ENCODE measurements at regions not wholly inside any gene's neighbourhood (a gene's known extent, or its start where the extent isn't known, plus 50 kb on each side); places are given as distances from the start of the nearest gene placed in this dataset.

- POLR2A ChIA-PET, result no interaction called here
- peak in 2 of 3 donors; percentile 59 to 68 for DNase-seq
Observed at GRCh38 chr18:68623342-68623741, 91.6 kb downstream of the TMX3 start.

GRCh38 chr18:68611311-68611710 is 103.6 kb downstream of the TMX3 start:
- no peaks in the 10 kb centered on the region for H3K36me3 ChIP-seq (ENCODE audit: control insufficient read depth in 4 of 4, insufficient read depth in 4 of 4, low read length in 3 of 4)
- ChIA-PET CTCF (no interaction called here), POLR2A (no interaction called here)
- H3K9me3 ChIP-seq (ENCODE audit: control extremely low read depth in 1 of 5, control insufficient read depth in 4 of 5, insufficient read depth in 2 of 5, low read depth in 1 of 5, low read length in 4 of 5), result no peaks in the 10 kb centered on the region
- DNase-seq, result no peak
- H3K27me3 ChIP-seq (replicated peaks in 2 of 5; ENCODE audit: control insufficient read depth in 4 of 5, insufficient read depth in 5 of 5, low read length in 4 of 5), result peaks cover 0 to 7% (median 0%) of the 10 kb centered on the region in 5 experiments
- 96% methylated on average over 4 of the region's 4 CpGs for WGBS (ENCODE audit: insufficient coverage)
- H3K27ac ChIP-seq (ENCODE audit: insufficient read depth in 1 of 2, low read depth in 1 of 2, low read length in 2 of 2, poor library complexity in 1 of 2, severe bottlenecking in 2 of 2), result no peak overlapping the region
- no peaks in the 10 kb centered on the region for H3K4me1 ChIP-seq (ENCODE audit: control extremely low read depth in 1 of 4, control insufficient read depth in 4 of 4, insufficient read depth in 4 of 4, low read length in 3 of 4)
- no peak overlapping the region for H3K4me3 ChIP-seq (ENCODE audit: control insufficient read depth in 1 of 7, extremely low read depth in 1 of 7, insufficient read depth in 4 of 7, low read depth in 2 of 7, low read length in 6 of 7)

More at GRCh38 chr18:68623342-68623741, 91.6 kb downstream of the TMX3 start:
- Histone ChIP-seq H3K9me3 (ENCODE audit: control extremely low read depth in 1 of 5, control insufficient read depth in 4 of 5, insufficient read depth in 2 of 5, low read depth in 1 of 5, low read length in 4 of 5) (no peaks in the 10 kb centered on the region), H3K36me3 (ENCODE audit: control insufficient read depth in 4 of 4, insufficient read depth in 4 of 4, low read length in 3 of 4) (no peaks in the 10 kb centered on the region), H3K27ac (ENCODE audit: insufficient read depth in 1 of 2, low read depth in 1 of 2, low read length in 2 of 2, poor library complexity in 1 of 2, severe bottlenecking in 2 of 2) (no peak overlapping the region), H3K27me3 (replicated peaks in 2 of 5; ENCODE audit: control insufficient read depth in 4 of 5, insufficient read depth in 5 of 5, low read length in 4 of 5) (peaks cover 0 to 2% (median 0%) of the 10 kb centered on the region in 5 experiments), H3K4me3 (ENCODE audit: control insufficient read depth in 1 of 7, extremely low read depth in 1 of 7, insufficient read depth in 4 of 7, low read depth in 2 of 7, low read length in 6 of 7) (no peak overlapping the region), H3K4me1 (ENCODE audit: control extremely low read depth in 1 of 4, control insufficient read depth in 4 of 4, insufficient read depth in 4 of 4, low read length in 3 of 4) (no peaks in the 10 kb centered on the region)
- 0% methylated on average over 1 of the region's 3 CpGs for WGBS (ENCODE audit: insufficient coverage)
- CTCF ChIA-PET, result interaction anchor here (1.1 kb wide), 1 partner anchor 9 kb away, joined by 3 read pairs; no protein-coding TSS in a partner anchor

GRCh38 chr18:68608851-68609490 is 105.9 kb downstream of the TMX3 start:
- ChIA-PET CTCF (no interaction called here), POLR2A (no interaction called here)
- no peaks in the 10 kb centered on the region for H3K36me3 ChIP-seq (ENCODE audit: control insufficient read depth in 4 of 4, insufficient read depth in 4 of 4, low read length in 3 of 4)
- no peak for DNase-seq
- no peaks in the 10 kb centered on the region for H3K4me1 ChIP-seq (ENCODE audit: control extremely low read depth in 1 of 4, control insufficient read depth in 4 of 4, insufficient read depth in 4 of 4, low read length in 3 of 4)
- H3K4me3 ChIP-seq (ENCODE audit: control insufficient read depth in 1 of 7, extremely low read depth in 1 of 7, insufficient read depth in 4 of 7, low read depth in 2 of 7, low read length in 6 of 7), result no peak overlapping the region
- no peak overlapping the region for H3K27ac ChIP-seq (ENCODE audit: insufficient read depth in 1 of 2, low read depth in 1 of 2, low read length in 2 of 2, poor library complexity in 1 of 2, severe bottlenecking in 2 of 2)
- 100% methylated on average over 3 of the region's 6 CpGs for WGBS (ENCODE audit: insufficient coverage)
- H3K27me3 ChIP-seq (replicated peaks in 2 of 5; ENCODE audit: control insufficient read depth in 4 of 5, insufficient read depth in 5 of 5, low read length in 4 of 5), result peaks cover 0 to 5% (median 0%) of the 10 kb centered on the region in 5 experiments
- H3K9me3 ChIP-seq (ENCODE audit: control extremely low read depth in 1 of 5, control insufficient read depth in 4 of 5, insufficient read depth in 2 of 5, low read depth in 1 of 5, low read length in 4 of 5), result no peaks in the 10 kb centered on the region

GRCh38 chr18:68607852-68608251 is 107.1 kb downstream of the TMX3 start:
- no peak overlapping the region for H3K27ac ChIP-seq (ENCODE audit: insufficient read depth in 1 of 2, low read depth in 1 of 2, low read length in 2 of 2, poor library complexity in 1 of 2, severe bottlenecking in 2 of 2)
- H3K27me3 ChIP-seq (replicated peaks in 2 of 5; ENCODE audit: control insufficient read depth in 4 of 5, insufficient read depth in 5 of 5, low read length in 4 of 5), result peaks cover 0 to 5% (median 0%) of the 10 kb centered on the region in 5 experiments
- H3K9me3 ChIP-seq (ENCODE audit: control extremely low read depth in 1 of 5, control insufficient read depth in 4 of 5, insufficient read depth in 2 of 5, low read depth in 1 of 5, low read length in 4 of 5), result peaks cover 0 to 2% (median 0%) of the 10 kb centered on the region in 5 experiments
- no peaks in the 10 kb centered on the region for H3K4me1 ChIP-seq (ENCODE audit: control extremely low read depth in 1 of 4, control insufficient read depth in 4 of 4, insufficient read depth in 4 of 4, low read length in 3 of 4)
- DNase-seq, result no peak
- no peaks in the 10 kb centered on the region for H3K36me3 ChIP-seq (ENCODE audit: control insufficient read depth in 4 of 4, insufficient read depth in 4 of 4, low read length in 3 of 4)
- no peak overlapping the region for H3K4me3 ChIP-seq (ENCODE audit: control insufficient read depth in 1 of 7, extremely low read depth in 1 of 7, insufficient read depth in 4 of 7, low read depth in 2 of 7, low read length in 6 of 7)
- CTCF ChIA-PET, result no interaction called here
- WGBS (ENCODE audit: insufficient coverage), result no CpG with 5 or more reads among the region's 2 CpGs
- POLR2A ChIA-PET, result no interaction called here

GRCh38 chr18:68604256-68604655 is 110.7 kb downstream of the TMX3 start:
- Histone ChIP-seq H3K4me3 (ENCODE audit: control insufficient read depth in 1 of 7, extremely low read depth in 1 of 7, insufficient read depth in 4 of 7, low read depth in 2 of 7, low read length in 6 of 7) (no peak overlapping the region), H3K9me3 (ENCODE audit: control extremely low read depth in 1 of 5, control insufficient read depth in 4 of 5, insufficient read depth in 2 of 5, low read depth in 1 of 5, low read length in 4 of 5) (peaks cover 0 to 3% (median 0%) of the 10 kb centered on the region in 5 experiments), H3K4me1 (ENCODE audit: control extremely low read depth in 1 of 4, control insufficient read depth in 4 of 4, insufficient read depth in 4 of 4, low read length in 3 of 4) (no peaks in the 10 kb centered on the region), H3K27me3 (replicated peaks in 2 of 5; ENCODE audit: control insufficient read depth in 4 of 5, insufficient read depth in 5 of 5, low read length in 4 of 5) (peaks cover 0 to 2% (median 0%) of the 10 kb centered on the region in 5 experiments), H3K36me3 (ENCODE audit: control insufficient read depth in 4 of 4, insufficient read depth in 4 of 4, low read length in 3 of 4) (no peaks in the 10 kb centered on the region), H3K27ac (ENCODE audit: insufficient read depth in 1 of 2, low read depth in 1 of 2, low read length in 2 of 2, poor library complexity in 1 of 2, severe bottlenecking in 2 of 2) (no peak overlapping the region)
- CTCF ChIA-PET, result no interaction called here
- POLR2A ChIA-PET, result no interaction called here
- 50% methylated on average over 1 of the region's 1 CpG for WGBS (ENCODE audit: insufficient coverage)
- DNase-seq, result no peak

- H3K9me3 ChIP-seq (ENCODE audit: control extremely low read depth in 1 of 5, control insufficient read depth in 4 of 5, insufficient read depth in 2 of 5, low read depth in 1 of 5, low read length in 4 of 5), result no peaks in the 10 kb centered on the region
- POLR2A ChIA-PET, result no interaction called here
- H3K27me3 ChIP-seq (replicated peaks in 2 of 5; ENCODE audit: control insufficient read depth in 4 of 5, insufficient read depth in 5 of 5, low read length in 4 of 5), result no peaks in the 10 kb centered on the region
- no peak overlapping the region for H3K4me3 ChIP-seq (ENCODE audit: control insufficient read depth in 1 of 7, extremely low read depth in 1 of 7, insufficient read depth in 4 of 7, low read depth in 2 of 7, low read length in 6 of 7)
- no peaks in the 10 kb centered on the region for H3K36me3 ChIP-seq (ENCODE audit: control insufficient read depth in 4 of 4, insufficient read depth in 4 of 4, low read length in 3 of 4)
- no peak overlapping the region for H3K27ac ChIP-seq (ENCODE audit: insufficient read depth in 1 of 2, low read depth in 1 of 2, low read length in 2 of 2, poor library complexity in 1 of 2, severe bottlenecking in 2 of 2)
- DNase-seq, result no peak
- H3K4me1 ChIP-seq (ENCODE audit: control extremely low read depth in 1 of 4, control insufficient read depth in 4 of 4, insufficient read depth in 4 of 4, low read length in 3 of 4), result no peaks in the 10 kb centered on the region
- CTCF ChIA-PET, result no interaction called here
- no CpG with 5 or more reads among the region's 2 CpGs for WGBS (ENCODE audit: insufficient coverage)
Observed at GRCh38 chr18:68596016-68596415, 118.9 kb downstream of the TMX3 start.

- H3K36me3 ChIP-seq (ENCODE audit: control insufficient read depth in 4 of 4, insufficient read depth in 4 of 4, low read length in 3 of 4), result no peaks in the 10 kb centered on the region
- ChIA-PET CTCF (no interaction called here), POLR2A (no interaction called here)
- DNase-seq, result no peak
- H3K9me3 ChIP-seq (ENCODE audit: control extremely low read depth in 1 of 5, control insufficient read depth in 4 of 5, insufficient read depth in 2 of 5, low read depth in 1 of 5, low read length in 4 of 5), result no peaks in the 10 kb centered on the region
- no peak overlapping the region for H3K27ac ChIP-seq (ENCODE audit: insufficient read depth in 1 of 2, low read depth in 1 of 2, low read length in 2 of 2, poor library complexity in 1 of 2, severe bottlenecking in 2 of 2)
- WGBS (ENCODE audit: insufficient coverage), result 62% methylated on average over 2 of the region's 5 CpGs
- H3K4me3 ChIP-seq (ENCODE audit: control insufficient read depth in 1 of 7, extremely low read depth in 1 of 7, insufficient read depth in 4 of 7, low read depth in 2 of 7, low read length in 6 of 7), result no peak overlapping the region
- no peaks in the 10 kb centered on the region for H3K27me3 ChIP-seq (replicated peaks in 2 of 5; ENCODE audit: control insufficient read depth in 4 of 5, insufficient read depth in 5 of 5, low read length in 4 of 5)
- H3K4me1 ChIP-seq (ENCODE audit: control extremely low read depth in 1 of 4, control insufficient read depth in 4 of 4, insufficient read depth in 4 of 4, low read length in 3 of 4), result no peaks in the 10 kb centered on the region
Observed at GRCh38 chr18:68588169-68588568, 126.7 kb downstream of the TMX3 start.
